ENCODE measurements at regions not wholly inside any gene's neighbourhood (a gene's known extent, or its start where the extent isn't known, plus 50 kb on each side); places are given as distances from the start of the nearest gene placed in this dataset.
A peak's percentile ranks its signal among the peaks of the same experiment; 100 is the strongest.

GRCh38 chr9:18229992-18230676 lies 243.8 kb upstream of the ADAMTSL1 start:
- Histone ChIP-seq H2AFZ (ENCODE audit: low read length) (no peak overlapping the region), H3K4me1 (ENCODE audit: insufficient read depth, low read length) (no peaks in the 10 kb centered on the region), H3K9ac (ENCODE audit: insufficient read depth, low read depth, low read length) (no peak overlapping the region), H4K20me1 (ENCODE audit: insufficient read depth, low read length) (no peaks in the 10 kb centered on the region), H3K9me3 (ENCODE audit: low read length) (no peaks in the 10 kb centered on the region), H3K4me2 (ENCODE audit: low read depth, low read length) (no peak overlapping the region), H3K4me3 (replicated peaks in 1 of 3; ENCODE audit: insufficient read depth in 1 of 3, low read depth in 2 of 3, low read length in 3 of 3) (no peak overlapping the region), H3K27me3 (ENCODE audit: control insufficient read depth in 1 of 2, insufficient read depth in 2 of 2, low read length in 2 of 2) (no peaks in the 10 kb centered on the region; a peak in 1 of 5 replicates), H3K79me2 (ENCODE audit: insufficient read depth, low read length) (no peaks in the 10 kb centered on the region), H3K27ac (ENCODE audit: extremely low read length, insufficient read depth, low read length) (no peak overlapping the region), H3K36me3 (replicated peaks in 1 of 2; ENCODE audit: control insufficient read depth in 1 of 2, insufficient read depth in 2 of 2, low read length in 2 of 2) (no peaks in the 10 kb centered on the region)
- in situ Hi-C loops (cut with HindIII; ENCODE audit: extremely low pct_ligation_motif_present, low pct_unique_long_range_greater_than_20kb) (no loop called here), intact Hi-C loops (cut with micrococcal nuclease; ENCODE audit: unreplicated experiment) (no loop called here)
- no peak for TF ChIP-seq RARA (CRISPR knock-in tag; IDR thresholded peaks at IDR 0.05)
- peak; percentile 81 for TF ChIP-seq TEAD3 (CRISPR knock-in tag; optimal IDR thresholded peaks at IDR 0.05; ENCODE audit: borderline replicate concordance)
- ChIA-PET CTCF (ENCODE audit: low intra/inter-chr PET ratio, low total read pairs) (no interaction called here), POLR2A (no interaction called here)
- no TSS peak for BruUV-seq (replicated peaks)
- ATAC-seq (no peak), DNase-seq (ENCODE audit: low spot score) (no peak), FAIRE-seq (no peak)
- 38% methylated on average over 2 of the region's 2 CpGs for WGBS (ENCODE audit: low lambda C conversion rate)

- no peaks in the 10 kb centered on the region for H3K9me3 ChIP-seq (ENCODE audit: low read length)
- CTCF ChIA-PET (ENCODE audit: low intra/inter-chr PET ratio, low total read pairs): no interaction called here
- no peak overlapping the region for H3K4me3 ChIP-seq (replicated peaks in 1 of 3; ENCODE audit: insufficient read depth in 1 of 3, low read depth in 2 of 3, low read length in 3 of 3)
- no peak for ATAC-seq
- in situ Hi-C loops (cut with HindIII; ENCODE audit: extremely low pct_ligation_motif_present, low pct_unique_long_range_greater_than_20kb): no loop called here
- H3K9ac ChIP-seq (ENCODE audit: insufficient read depth, low read depth, low read length): no peak overlapping the region
- H3K27me3 ChIP-seq (ENCODE audit: control insufficient read depth in 1 of 2, insufficient read depth in 2 of 2, low read length in 2 of 2): no peaks in the 10 kb centered on the region; a peak in 1 of 5 replicates
- DNase-seq (ENCODE audit: low spot score): no peak
- no TSS peak for BruUV-seq (replicated peaks)
- intact Hi-C loops (cut with micrococcal nuclease; ENCODE audit: unreplicated experiment): no loop called here
- H3K79me2 ChIP-seq (ENCODE audit: insufficient read depth, low read length): no peaks in the 10 kb centered on the region
- no peak for TF ChIP-seq CENPX (CRISPR knock-in tag; IDR thresholded peaks at IDR 0.05)
- TF ChIP-seq ZNF678 (CRISPR knock-in tag; IDR thresholded peaks at IDR 0.05): no peak
- TF ChIP-seq SP1 (IDR thresholded peaks at IDR 0.05): no peak
- TF ChIP-seq SP1 (CRISPR knock-in tag; IDR thresholded peaks at IDR 0.05): no peak
- no peak for TF ChIP-seq ZNF343 (CRISPR knock-in tag; IDR thresholded peaks at IDR 0.05)
- TF ChIP-seq ZNF773 (CRISPR knock-in tag; IDR thresholded peaks at IDR 0.05; ENCODE audit: borderline replicate concordance): no peak
- no peak for TF ChIP-seq SETDB1 (CRISPR knock-in tag; IDR thresholded peaks at IDR 0.05; ENCODE audit: borderline replicate concordance)
- TF ChIP-seq SIN3B (IDR thresholded peaks at IDR 0.05; ENCODE audit: low read length): no peak
- no peak for TF ChIP-seq ZNF501 (CRISPR knock-in tag; IDR thresholded peaks at IDR 0.05)
- TF ChIP-seq ZBED4 (CRISPR knock-in tag; IDR thresholded peaks at IDR 0.05; ENCODE audit: borderline replicate concordance): no peak
- TF ChIP-seq MIER3 (CRISPR knock-in tag; IDR thresholded peaks at IDR 0.05; ENCODE audit: borderline replicate concordance): no peak
- no peak for TF ChIP-seq RAD21 (CRISPR knock-in tag; IDR thresholded peaks at IDR 0.05)
- no peak for TF ChIP-seq ZNF263 (CRISPR knock-in tag; IDR thresholded peaks at IDR 0.05)
- no peak for TF ChIP-seq TFDP1 (CRISPR knock-in tag; IDR thresholded peaks at IDR 0.05; ENCODE audit: borderline replicate concordance)
- no peaks in the 10 kb centered on the region for H4K20me1 ChIP-seq (ENCODE audit: insufficient read depth, low read length)
- no peak overlapping the region for H3K4me2 ChIP-seq (ENCODE audit: low read depth, low read length)
- under 1% methylated on average over 4 of the region's 4 CpGs for WGBS (ENCODE audit: low lambda C conversion rate)
- POLR2A ChIA-PET: no interaction called here
- H3K4me1 ChIP-seq (ENCODE audit: insufficient read depth, low read length): no peaks in the 10 kb centered on the region
- no peak for FAIRE-seq
- H3K36me3 ChIP-seq (replicated peaks in 1 of 2; ENCODE audit: control insufficient read depth in 1 of 2, insufficient read depth in 2 of 2, low read length in 2 of 2): no peaks in the 10 kb centered on the region
- H2AFZ ChIP-seq (ENCODE audit: low read length): no peak overlapping the region
- H3K27ac ChIP-seq (ENCODE audit: extremely low read length, insufficient read depth, low read length): no peak overlapping the region
Observed at GRCh38 chr9:18233311-18233710, 240.6 kb upstream of the ADAMTSL1 start.

Data from HepG2 (cell line).